ENCODE measurements at regions not wholly inside any gene's neighbourhood (a gene's known extent, or its start where the extent isn't known, plus 50 kb on each side); places are given as distances from the start of the nearest gene placed in this dataset.
"Not testable (repeated sequence)": the region's sequence is repeated elsewhere in the genome, so short reads cannot be mapped to it uniquely, and the experiment has no call there.

- no peak for DNase-seq
Measured at GRCh38 chr5:6273090-6273735, 105.1 kb downstream of the MED10 start.

- DNase-seq = no peak
Measured at GRCh38 chr5:6269925-6270324, 108.4 kb downstream of the MED10 start.

- no peak for DNase-seq
Measured at GRCh38 chr5:6266671-6267197, 111.6 kb downstream of the MED10 start.

- no peak for DNase-seq
Measured at GRCh38 chr5:6264394-6264793, 114.0 kb downstream of the MED10 start.

GRCh38 chr5:6262651-6263363, 115.5 kb downstream of the MED10 start:
- DNase-seq = no peak

- no peak for DNase-seq
Measured at GRCh38 chr5:6261668-6262067, 116.7 kb downstream of the MED10 start.

GRCh38 chr5:6261256-6261655, 117.1 kb downstream of the MED10 start:
- no peak for DNase-seq

- no peak for DNase-seq
Measured at GRCh38 chr5:6260846-6261245, 117.5 kb downstream of the MED10 start.

- no peak for DNase-seq
Measured at GRCh38 chr5:6256901-6257300, 121.4 kb downstream of the MED10 start.

- DNase-seq = no peak
Measured at GRCh38 chr5:6255956-6256355, 122.4 kb downstream of the MED10 start.

- DNase-seq = no peak
Measured at GRCh38 chr5:6253846-6254245, 124.5 kb downstream of the MED10 start.

- no peak for DNase-seq
Measured at GRCh38 chr5:6253281-6253680, 125.1 kb downstream of the MED10 start.

- DNase-seq = no peak
Measured at GRCh38 chr5:6252581-6252980, 125.8 kb downstream of the MED10 start.

GRCh38 chr5:6251565-6252102, 126.7 kb downstream of the MED10 start:
- no peak for DNase-seq

- no peak for DNase-seq
Measured at GRCh38 chr5:6250121-6250520, 128.2 kb downstream of the MED10 start.

GRCh38 chr5:6248132-6248531, 130.2 kb downstream of the MED10 start:
- no peak for DNase-seq

GRCh38 chr5:6246820-6247437, 131.4 kb downstream of the MED10 start:
- no peak for DNase-seq

GRCh38 chr5:6244339-6244714, 134.0 kb downstream of the MED10 start:
- no peak for DNase-seq

- DNase-seq = no peak
Measured at GRCh38 chr5:6243706-6244338, 134.5 kb downstream of the MED10 start.

GRCh38 chr5:6241056-6241455, 137.3 kb downstream of the MED10 start:
- DNase-seq = not testable (repeated sequence)

GRCh38 chr5:6236858-6237481, 141.4 kb downstream of the MED10 start:
- DNase-seq = no peak

GRCh38 chr5:6236170-6236793, 142.1 kb downstream of the MED10 start:
- no peak for DNase-seq

Measured in OCI-M1 (cell line).